ACHN (cell line): ENCODE measurements at regions not wholly inside any gene's neighbourhood (a gene's known extent, or its start where the extent isn't known, plus 50 kb on each side); places are given as distances from the start of the nearest gene placed in this dataset.

Source experiments
- DNase-seq: peaks from one replicate; pipeline ENCODE4 v3.0.0-alpha.2; 2015
- in situ Hi-C: cut with HindIII; loops from 2 replicates; pipeline ENCODE4 v1.10.0; 2017; ENCODE audit warnings: low sequenced_read_pairs, low pct_ligation_motif_present, low pct_unique_long_range_greater_than_20kb

DNA sequence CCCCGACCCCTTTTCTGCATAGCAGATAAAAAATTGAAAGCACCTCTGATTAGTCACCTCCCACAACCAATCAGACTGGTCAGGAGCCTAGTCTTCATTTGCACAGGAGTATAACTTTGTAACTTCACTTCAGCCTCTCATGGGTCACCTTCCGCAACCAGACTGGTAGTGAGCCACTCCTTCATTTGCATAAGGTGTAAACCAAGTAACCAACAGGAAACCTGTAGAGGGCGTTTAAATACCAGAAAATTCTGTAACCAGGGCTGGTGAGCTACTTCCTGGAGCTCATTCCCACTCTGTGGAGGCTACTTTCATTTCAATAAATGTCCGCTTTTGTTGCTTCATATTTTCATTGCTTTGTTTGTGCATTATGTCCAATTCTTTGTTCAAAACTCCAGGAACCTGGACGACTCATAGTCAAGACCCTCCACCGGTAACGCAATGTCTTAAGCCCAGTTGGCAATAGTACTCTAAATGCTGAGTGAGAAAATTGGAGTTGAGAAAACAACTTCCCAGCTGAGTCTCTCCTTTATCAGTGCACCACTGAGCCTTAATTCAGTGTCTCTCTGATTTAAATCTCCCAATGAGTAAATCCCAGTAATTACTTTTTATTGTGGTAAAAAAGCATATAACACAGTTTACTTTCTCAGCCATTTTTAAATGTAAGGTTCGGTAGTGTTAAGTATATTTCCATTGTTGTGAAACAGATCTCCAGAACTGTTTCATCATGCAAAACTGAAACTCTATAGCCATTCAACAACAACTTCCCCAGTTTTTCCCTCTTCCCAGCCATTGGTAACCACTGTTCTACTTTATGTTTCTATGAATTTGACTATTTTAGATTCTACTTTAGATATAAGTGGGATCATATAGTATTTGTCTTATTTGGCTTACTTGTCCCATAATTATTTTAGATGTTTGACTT lies 392.7 kb upstream of the SLC8A1 start:
- in situ Hi-C loops = no loop called here
- peak; percentile 38 for DNase-seq

DNA sequence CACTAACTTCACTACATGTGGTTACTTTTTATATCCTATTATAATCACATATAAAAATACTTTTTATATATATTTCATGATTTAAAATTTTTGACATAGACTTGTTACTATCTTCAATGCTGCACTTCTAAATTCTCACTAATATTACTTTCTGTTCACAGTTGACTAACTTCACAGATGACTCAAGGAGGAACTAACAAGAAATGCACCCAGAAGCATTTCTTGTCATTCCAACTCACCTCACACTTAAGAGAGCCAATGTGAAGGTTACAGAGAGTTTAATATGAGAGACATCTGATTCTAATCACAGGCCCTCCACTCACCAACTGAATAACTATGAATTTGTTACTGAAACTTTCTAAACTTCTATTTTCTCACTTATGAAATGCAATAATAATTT lies 399.8 kb upstream of the SLC8A1 start:
- peak; percentile 42 for DNase-seq
- in situ Hi-C loops = no loop called here

DNA sequence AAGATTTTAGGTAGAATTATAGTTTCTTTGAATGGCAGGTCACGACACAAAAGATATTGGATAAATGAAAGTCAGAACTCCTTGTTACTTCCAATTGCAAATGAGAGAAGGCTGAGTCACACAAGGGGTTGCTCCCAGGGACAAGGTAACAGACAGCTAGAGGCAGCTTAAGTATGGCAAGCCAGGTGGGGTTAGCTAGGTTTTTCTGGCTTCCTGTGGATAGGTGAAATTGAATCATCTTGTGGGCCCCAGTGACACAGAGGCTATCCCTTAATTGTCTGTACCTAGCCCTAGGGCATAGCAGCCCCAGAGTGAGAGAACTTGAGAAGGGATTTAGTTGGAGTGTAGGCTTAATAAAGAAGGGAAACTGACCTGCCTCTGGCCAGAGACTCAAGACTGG lies 407.7 kb upstream of the SLC8A1 start:
- no peak for DNase-seq
- in situ Hi-C loops = no loop called here

DNA sequence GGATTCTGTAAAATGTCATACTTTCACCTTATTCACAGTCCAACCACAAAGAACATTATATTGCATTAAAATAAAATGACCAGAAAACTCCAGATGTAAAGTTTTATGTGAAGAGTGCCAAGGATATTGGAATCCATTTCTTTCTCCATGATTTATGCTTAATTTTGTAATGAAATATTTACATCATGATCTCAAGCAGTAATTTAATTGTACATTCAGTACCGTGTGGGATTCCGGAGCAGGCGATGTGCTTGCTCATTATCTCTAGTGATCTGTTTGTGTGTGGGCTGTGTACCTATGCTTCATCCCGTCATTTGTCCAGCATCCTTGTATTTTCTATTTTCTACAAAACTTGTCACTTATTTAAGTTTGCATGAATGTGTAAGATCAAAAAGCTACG lies 415.9 kb upstream of the SLC8A1 start:
- DNase-seq = no peak
- in situ Hi-C loops = no loop called here

DNA sequence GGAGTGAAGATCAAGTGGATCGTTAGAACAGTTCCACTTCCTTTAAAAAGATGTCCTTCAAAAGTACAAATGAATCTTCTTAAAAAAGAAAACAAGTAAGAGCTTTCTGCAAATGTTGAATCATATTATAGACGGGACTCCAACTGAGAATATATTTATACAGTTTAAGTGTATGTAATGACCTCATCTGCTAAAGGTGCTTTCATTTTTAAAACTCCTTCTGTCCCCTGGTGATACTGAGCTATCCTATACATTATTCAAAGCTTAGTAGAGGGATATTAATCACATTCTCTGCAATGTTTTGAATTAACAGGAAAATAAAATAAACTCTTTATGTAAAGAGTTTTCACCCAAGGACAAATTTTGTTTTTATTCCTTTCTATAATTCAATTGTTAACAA lies 420.7 kb upstream of the SLC8A1 start:
- in situ Hi-C loops = no loop called here
- no peak for DNase-seq

DNA sequence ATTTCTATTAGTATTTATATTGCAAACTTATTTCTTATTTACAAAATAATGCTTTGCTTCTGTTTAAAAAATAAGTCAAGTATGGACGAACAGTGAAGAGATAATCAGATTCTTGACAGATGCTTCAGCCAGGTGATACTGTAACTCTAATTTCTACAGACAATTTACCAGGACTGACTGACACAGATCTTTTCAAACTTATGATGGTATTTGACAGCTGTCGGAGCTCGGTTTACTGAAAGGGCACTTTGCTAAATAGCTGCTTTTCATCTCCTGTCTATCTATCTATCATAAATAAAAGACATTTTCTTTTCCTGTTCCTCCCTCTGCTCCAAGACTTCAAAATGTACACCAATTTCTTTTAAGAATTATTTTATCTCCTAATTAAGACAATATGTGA lies 422.5 kb upstream of the SLC8A1 start:
- DNase-seq = no peak
- in situ Hi-C loops = no loop called here

DNA sequence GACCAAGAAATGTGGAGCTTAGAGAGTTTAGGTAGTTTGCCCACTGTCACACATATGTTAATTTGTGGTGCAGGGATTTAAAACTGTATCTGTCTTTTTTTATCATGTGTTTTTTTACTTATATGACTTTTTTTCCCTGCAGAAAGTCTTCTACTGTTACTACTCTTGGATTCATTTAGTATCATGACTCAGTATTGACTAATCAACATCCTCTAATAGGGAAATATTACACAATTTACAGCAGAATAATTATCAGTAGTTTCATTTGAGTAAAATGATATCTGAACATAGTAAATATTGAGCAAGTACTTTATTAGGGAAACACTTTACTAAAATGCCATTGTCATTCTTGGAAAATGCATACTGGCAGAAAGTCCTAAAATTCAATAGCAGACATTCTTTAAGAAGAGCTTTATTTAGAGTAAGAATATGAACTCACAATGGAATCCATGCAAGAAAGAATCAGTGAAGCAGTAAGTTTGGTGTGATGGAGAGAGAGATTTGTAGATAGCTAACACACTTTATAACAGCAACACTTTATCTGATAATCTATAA lies 425.9 kb upstream of the SLC8A1 start:
- no peak for DNase-seq
- in situ Hi-C loops = no loop called here

DNA sequence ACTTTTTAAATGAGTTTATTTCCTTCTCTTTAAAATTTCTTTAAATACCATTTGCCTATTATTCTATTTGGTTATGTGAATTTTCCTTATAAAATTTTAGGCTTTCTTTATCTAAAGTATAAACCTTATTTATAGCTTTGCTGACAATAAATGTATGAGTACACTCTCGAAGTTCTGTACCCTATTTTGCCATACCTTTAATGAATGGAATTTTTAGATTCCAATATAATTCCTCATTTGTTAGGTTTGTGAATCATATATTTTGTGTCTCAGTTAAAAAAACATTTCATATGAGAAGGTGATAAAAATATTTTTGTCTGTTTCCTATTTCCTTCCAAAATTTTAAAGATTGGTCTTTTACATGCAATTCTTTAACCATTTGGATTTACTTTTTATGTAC lies 427.4 kb upstream of the SLC8A1 start:
- in situ Hi-C loops = no loop called here
- DNase-seq = no peak

DNA sequence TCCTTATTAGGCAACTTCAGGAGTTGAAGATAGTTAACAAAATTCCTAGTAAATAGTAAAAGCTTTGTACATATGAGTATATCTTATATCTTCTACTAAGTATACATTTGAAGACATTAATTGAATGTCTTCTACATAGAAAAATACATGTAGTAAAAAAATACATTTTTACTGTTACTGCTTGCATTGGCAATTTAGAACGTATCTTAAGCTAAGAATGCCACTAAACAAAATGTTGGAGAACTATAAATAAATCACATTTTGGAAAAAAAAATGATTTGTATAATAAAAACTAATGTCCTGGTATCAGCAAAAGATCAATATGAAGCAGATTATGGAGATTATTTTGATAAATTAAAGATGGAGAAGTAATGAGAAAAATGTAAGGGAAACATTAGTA lies 434.2 kb upstream of the SLC8A1 start:
- DNase-seq = no peak
- in situ Hi-C loops = no loop called here

DNA sequence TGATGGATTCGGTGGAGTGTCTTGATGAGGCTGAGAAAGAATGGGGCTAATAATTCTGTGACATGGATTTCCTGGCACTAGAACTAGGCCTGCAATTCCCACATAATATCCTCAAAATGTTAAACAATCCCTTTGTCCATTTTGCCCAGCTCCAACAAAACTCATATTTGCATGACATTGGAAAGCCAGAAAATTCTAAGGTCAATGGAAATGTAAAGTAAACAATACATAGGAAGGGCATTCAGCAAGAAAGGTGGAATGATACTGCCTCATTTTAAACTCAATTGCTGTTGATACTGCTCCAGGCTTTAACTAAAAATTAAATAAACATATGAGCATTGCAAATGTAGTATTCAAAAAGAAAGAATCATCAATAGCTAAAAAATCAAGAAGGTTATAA lies 434.8 kb upstream of the SLC8A1 start:
- in situ Hi-C loops = no loop called here
- DNase-seq = no peak

DNA sequence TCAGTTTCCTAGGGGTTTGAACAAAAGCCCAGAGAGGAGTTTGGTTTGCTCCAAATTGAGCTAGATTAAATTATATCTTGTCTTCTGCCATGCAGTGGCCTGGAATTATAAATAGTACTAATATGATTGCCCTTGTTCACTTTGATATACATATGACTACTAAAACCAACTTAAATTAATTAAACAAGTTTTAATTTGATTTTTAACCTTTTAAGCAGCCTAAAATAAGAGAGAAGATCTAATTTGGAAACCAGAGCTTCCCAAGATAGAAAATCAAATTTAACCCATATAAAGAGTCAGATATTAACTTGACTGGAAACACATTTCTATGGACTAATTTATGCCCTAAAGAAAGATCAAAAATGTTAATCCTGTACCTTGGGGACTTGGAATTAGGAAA lies 444.5 kb upstream of the SLC8A1 start:
- in situ Hi-C loops = no loop called here
- no peak for DNase-seq

DNA sequence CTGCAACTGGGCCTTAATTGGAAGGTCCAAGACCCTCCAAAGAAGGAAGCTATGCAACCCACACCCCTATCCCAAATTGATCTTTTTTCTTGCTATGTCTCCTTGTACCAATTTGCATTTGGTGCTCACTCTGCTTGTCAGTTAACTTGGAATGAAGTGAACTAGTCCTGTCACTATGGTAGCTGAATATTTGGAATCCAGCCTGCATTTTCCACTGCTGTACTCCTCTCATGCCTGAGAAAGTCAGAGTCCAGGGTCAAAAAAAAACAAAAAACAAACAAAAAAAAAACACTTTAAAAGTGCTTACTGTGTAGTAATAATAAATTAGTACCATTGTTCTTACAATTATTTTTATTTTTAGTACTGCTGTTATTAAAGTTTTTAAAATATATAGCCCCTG lies 462.8 kb upstream of the SLC8A1 start:
- no peak for DNase-seq
- in situ Hi-C loops = no loop called here

DNA sequence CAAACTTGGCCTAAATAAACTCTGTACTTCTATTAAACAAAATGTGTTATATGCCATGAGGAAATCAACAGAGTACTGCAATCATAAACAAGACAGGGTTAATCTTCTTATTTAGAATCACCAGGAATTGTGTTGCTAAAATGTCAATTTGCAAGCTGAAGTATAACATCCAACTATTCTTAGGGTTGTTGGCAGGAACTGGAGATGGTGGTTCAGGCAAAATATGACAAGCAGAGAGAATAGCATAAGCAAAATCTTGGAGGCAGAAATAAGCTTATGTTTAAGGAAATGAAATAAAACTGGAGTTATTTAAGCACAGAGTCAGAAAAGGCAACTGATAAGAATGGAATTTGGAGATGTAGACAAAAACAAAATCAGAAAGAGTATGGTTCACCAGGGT lies 463.8 kb upstream of the SLC8A1 start:
- no peak for DNase-seq
- in situ Hi-C loops = no loop called here

DNA sequence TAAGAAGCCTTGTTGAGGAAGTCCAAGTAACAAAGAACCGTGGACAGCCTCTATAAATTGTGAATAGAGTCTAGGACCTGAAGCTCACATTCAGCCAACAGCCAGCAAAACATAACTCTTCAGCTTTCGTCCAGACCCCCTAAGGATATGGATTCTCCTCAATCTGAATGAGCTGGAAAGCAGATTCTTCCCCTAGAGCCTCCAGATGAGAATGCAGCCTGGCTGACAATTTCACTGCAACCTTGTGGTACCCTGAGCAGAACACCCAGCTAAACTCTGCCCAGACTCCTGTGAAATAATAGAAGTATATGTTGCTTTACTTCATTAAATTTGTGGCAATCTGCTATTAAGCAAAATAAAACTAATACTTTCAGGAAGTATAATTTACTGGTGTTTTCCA lies 483.5 kb upstream of the SLC8A1 start:
- in situ Hi-C loops = no loop called here
- DNase-seq = no peak

DNA sequence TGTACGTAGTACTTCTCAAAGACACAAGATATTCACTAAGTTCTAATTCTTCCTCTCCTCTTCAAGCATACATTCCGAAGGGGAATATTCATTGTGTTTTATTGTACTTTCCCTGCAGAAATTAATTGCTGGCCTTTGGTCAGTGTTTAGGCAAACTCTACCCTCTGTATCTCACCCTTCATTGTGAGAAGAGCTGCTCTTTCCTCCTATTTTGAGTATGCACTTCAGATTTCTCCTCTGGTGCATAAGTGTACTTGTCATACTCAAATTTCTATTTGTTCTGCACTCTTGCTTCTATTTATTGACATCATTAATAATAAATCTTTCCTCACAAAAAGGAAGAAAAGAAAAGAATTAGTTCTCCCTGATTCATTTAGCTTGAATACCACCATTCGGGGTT lies 485.4 kb upstream of the SLC8A1 start:
- in situ Hi-C loops = no loop called here
- no peak for DNase-seq

DNA sequence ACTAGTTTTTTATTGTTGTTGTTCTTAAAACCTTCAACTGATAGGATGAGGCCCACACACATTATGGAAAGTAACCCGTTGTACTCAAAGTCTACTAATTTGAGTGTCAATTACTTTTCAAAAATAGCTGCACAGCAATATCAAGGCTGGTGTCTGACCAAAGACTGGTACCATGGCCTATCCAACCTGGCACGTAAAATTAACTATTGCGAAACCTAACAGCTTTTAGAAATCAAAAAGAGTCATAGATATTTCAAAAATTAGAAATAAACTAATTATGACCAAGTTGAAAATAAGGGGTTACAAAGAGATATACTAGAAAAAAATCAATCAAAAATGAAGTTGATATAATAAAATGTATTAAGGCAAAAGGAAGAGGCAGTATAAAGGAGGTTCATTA lies 501.5 kb upstream of the SLC8A1 start:
- DNase-seq = no peak
- in situ Hi-C loops = no loop called here

DNA sequence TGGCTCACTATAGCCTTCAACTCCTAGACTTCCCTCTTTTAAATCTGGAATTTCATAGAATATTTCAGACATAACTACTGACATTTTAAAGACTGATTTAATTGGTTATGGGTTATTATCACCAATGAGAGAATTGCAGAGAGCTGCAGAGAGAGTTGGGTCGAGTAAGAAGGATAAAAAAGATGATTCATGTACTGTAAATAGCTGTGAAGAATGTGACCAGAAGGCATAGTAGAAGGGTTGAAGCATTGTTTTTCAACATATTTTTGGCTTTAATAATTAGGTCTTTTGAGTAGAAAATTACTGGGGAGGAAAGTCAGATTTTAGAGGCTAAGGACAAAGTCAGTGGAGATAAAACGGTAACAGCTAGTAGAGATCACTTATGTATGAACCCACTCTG lies 503.2 kb upstream of the SLC8A1 start:
- DNase-seq = no peak
- in situ Hi-C loops = no loop called here

DNA sequence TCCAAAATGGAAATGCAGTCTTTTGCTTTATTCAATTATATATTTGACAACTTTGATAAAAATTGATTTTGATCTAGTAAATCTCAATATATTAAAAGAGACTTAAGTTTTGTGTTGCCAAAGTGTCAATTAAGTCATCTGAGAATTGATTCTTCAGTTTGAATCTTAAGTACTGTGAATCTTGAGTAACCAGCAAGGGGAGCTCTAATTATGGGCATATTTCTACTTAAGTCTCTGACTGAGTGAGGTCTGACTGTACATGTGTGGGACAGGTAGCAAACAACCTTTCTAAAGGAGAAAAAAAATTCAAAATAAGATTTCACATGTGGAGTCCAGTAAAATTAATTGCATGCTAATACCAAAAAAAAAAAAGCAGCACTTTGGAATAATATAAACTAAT lies 503.7 kb upstream of the SLC8A1 start:
- in situ Hi-C loops = no loop called here
- DNase-seq = peak; percentile 9

DNA sequence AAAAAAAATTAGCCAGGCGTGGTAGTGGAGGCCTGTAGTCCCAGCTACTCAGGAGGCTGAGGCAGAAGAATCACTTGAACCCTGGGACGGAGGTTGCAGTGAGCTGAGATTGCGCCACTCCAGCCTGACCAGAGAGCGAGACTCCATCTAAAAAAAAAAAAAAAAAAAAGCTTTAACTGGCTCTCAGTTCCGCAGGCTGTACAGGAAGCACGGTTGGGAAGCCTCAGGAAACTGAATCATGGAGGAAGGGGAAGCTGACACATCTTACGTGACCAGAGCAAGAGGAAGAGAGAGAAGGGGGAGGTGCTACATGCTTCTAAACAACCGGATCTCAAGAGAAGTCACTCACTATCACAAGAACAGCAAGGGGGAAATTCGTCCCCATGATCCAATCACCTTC lies 505.6 kb upstream of the SLC8A1 start:
- no peak for DNase-seq

DNA sequence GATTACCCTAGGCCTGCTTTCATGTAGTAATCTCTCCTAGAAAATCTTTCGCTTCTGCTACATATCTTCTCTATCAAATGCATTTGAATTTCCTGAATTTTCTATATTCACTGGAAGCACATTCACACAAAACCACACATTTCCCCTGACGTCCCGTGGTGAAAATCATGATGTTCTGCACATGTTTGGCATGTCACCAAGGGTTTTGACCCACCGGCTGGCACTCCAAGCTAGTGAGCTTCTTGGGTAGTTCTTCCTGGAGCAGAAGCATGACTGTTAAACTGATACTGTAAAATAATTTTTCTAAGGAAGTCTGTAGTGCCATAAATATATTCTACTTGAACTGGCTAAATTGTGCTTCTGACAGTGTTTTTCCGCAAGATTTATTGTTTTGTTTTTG lies 510.1 kb upstream of the SLC8A1 start:
- in situ Hi-C loops = no loop called here
- no peak for DNase-seq

More for the DNA sequence above, 505.6 kb upstream of the SLC8A1 start:
- in situ Hi-C loops = no loop called here
